ENCODE measurements at regions not wholly inside any gene's neighbourhood (a gene's known extent, or its start where the extent isn't known, plus 50 kb on each side); places are given as distances from the start of the nearest gene placed in this dataset.

DNA sequence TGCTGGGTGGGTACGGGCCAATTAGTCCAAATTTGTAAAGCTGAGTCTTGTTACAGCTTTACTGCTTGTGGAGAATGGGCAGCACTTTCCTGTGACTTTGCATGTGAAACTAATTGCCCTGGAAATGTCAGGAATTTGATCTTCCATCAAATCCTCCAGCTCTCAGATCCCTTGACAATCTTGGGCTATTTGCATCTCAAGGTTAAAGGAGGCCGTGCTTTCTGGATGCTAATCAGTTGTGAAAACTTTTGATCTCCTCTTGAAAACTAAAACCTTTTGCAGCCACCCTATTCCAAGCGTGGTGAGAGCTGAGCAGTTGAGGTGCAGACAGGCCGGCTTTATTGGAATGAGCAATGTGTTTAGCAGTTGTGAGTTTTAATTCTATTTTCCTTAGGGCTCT lies 68.0 kb upstream of the CLINT1 start:
- TF ChIP-seq EZH2 (IDR thresholded peaks at IDR 0.05; ENCODE audit: low read length, missing control alignments), result no peak
- TF ChIP-seq, protein P1, sequence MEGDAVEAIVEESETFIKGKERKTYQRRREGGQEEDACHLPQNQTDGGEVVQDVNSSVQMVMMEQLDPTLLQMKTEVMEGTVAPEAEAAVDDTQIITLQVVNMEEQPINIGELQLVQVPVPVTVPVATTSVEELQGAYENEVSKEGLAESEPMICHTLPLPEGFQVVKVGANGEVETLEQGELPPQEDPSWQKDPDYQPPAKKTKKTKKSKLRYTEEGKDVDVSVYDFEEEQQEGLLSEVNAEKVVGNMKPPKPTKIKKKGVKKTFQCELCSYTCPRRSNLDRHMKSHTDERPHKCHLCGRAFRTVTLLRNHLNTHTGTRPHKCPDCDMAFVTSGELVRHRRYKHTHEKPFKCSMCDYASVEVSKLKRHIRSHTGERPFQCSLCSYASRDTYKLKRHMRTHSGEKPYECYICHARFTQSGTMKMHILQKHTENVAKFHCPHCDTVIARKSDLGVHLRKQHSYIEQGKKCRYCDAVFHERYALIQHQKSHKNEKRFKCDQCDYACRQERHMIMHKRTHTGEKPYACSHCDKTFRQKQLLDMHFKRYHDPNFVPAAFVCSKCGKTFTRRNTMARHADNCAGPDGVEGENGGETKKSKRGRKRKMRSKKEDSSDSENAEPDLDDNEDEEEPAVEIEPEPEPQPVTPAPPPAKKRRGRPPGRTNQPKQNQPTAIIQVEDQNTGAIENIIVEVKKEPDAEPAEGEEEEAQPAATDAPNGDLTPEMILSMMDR (conservative IDR thresholded peaks at IDR 0.05 in 1 of 2, IDR thresholded peaks at IDR 0.05 in 1 of 2; ENCODE audit: low read depth in 1 of 2, low read length in 2 of 2), result no peak
- Histone ChIP-seq H3K4me1 (ENCODE audit: control insufficient read depth, extremely low read depth, insufficient read depth, low read length) (no peaks in the 10 kb centered on the region), H2AFZ (ENCODE audit: low read length) (no peak overlapping the region), H3K9me3 (ENCODE audit: control insufficient read depth, insufficient read depth, low read depth, low read length) (no peaks in the 10 kb centered on the region), H3K4me2 (ENCODE audit: extremely low read depth, insufficient read depth, low read length) (no peak overlapping the region), H3K9ac (ENCODE audit: insufficient read depth, low read length) (no peak overlapping the region), H3K4me3 (replicated peaks in 1 of 4; ENCODE audit: control extremely low read depth in 1 of 4, insufficient read depth in 1 of 4, low read depth in 3 of 4, low read length in 4 of 4) (no peak overlapping the region), H3K27ac (ENCODE audit: insufficient read depth, low read length) (no peak overlapping the region), H4K20me1 (ENCODE audit: control insufficient read depth, extremely low read depth, insufficient read depth, low read length) (no peaks in the 10 kb centered on the region), H3K27me3 (ENCODE audit: control insufficient read depth, insufficient read depth, low read length) (no peaks in the 10 kb centered on the region), H3K36me3 (ENCODE audit: control insufficient read depth, insufficient read depth, low read length) (no peaks in the 10 kb centered on the region), H3K79me2 (ENCODE audit: control insufficient read depth, insufficient read depth, low read length) (no peaks in the 10 kb centered on the region)
- DNase-seq (ENCODE audit: low read depth in 2 of 2), result no peak

DNA sequence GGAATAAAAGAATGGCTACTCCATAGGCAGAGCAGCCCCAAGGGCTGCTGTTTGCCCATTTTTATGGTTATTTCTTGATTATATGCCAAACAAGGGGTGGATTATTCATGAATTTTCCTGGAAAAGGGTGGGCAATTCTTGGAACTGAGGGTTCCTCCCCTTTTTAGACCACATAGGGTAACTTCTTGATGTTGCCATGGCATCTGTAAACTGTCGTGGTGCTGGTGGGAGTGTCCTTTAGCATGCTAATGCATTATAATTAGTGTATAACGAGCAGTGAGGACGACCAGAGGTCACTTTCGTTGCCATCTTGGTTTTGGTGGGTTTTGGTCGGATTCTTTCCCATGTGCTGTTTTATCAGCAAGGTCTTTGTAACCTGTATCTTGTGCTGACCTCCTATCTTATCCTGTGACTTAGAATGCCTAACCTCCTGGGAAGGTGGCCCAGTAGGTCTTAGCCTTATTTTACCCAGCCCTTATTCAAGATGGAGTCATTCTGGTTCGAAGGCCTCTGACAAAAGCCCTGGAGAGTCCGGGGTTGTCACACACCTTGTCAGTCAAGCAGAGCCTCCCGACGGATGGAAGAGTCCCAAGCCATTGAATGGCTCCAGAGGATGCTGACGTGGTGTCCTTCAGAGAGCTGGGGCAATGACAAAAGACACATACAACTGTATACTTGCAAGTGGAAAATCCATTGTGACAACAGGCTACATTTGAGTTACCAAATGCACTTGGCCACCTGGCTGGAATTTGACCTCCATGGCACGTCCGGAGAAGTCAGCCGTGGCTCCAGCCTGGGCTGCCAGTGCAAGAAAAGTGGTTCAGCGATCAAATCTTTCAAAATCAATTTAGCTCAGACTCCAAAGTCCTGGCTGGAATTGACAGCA lies 67.1 kb upstream of the CLINT1 start:
- TF ChIP-seq, protein P1 (conservative IDR thresholded peaks at IDR 0.05 in 1 of 2, IDR thresholded peaks at IDR 0.05 in 1 of 2; ENCODE audit: low read depth in 1 of 2, low read length in 2 of 2), result no peak
- TF ChIP-seq EZH2 (IDR thresholded peaks at IDR 0.05; ENCODE audit: low read length, missing control alignments), result no peak
- no peak overlapping the region for H3K4me2 ChIP-seq (ENCODE audit: extremely low read depth, insufficient read depth, low read length)
- no peak overlapping the region for H3K27ac ChIP-seq (ENCODE audit: insufficient read depth, low read length)
- no peaks in the 10 kb centered on the region for H3K36me3 ChIP-seq (ENCODE audit: control insufficient read depth, insufficient read depth, low read length)
- H3K9me3 ChIP-seq (ENCODE audit: control insufficient read depth, insufficient read depth, low read depth, low read length), result no peaks in the 10 kb centered on the region
- H3K9ac ChIP-seq (ENCODE audit: insufficient read depth, low read length), result no peak overlapping the region
- no peaks in the 10 kb centered on the region for H3K4me1 ChIP-seq (ENCODE audit: control insufficient read depth, extremely low read depth, insufficient read depth, low read length)
- no peak overlapping the region for H3K4me3 ChIP-seq (replicated peaks in 1 of 4; ENCODE audit: control extremely low read depth in 1 of 4, insufficient read depth in 1 of 4, low read depth in 3 of 4, low read length in 4 of 4)
- no peak overlapping the region for H2AFZ ChIP-seq (ENCODE audit: low read length)
- no peaks in the 10 kb centered on the region for H3K27me3 ChIP-seq (ENCODE audit: control insufficient read depth, insufficient read depth, low read length)
- DNase-seq (ENCODE audit: low read depth in 2 of 2), result no peak
- H4K20me1 ChIP-seq (ENCODE audit: control insufficient read depth, extremely low read depth, insufficient read depth, low read length), result no peaks in the 10 kb centered on the region
- H3K79me2 ChIP-seq (ENCODE audit: control insufficient read depth, insufficient read depth, low read length), result no peaks in the 10 kb centered on the region

DNA sequence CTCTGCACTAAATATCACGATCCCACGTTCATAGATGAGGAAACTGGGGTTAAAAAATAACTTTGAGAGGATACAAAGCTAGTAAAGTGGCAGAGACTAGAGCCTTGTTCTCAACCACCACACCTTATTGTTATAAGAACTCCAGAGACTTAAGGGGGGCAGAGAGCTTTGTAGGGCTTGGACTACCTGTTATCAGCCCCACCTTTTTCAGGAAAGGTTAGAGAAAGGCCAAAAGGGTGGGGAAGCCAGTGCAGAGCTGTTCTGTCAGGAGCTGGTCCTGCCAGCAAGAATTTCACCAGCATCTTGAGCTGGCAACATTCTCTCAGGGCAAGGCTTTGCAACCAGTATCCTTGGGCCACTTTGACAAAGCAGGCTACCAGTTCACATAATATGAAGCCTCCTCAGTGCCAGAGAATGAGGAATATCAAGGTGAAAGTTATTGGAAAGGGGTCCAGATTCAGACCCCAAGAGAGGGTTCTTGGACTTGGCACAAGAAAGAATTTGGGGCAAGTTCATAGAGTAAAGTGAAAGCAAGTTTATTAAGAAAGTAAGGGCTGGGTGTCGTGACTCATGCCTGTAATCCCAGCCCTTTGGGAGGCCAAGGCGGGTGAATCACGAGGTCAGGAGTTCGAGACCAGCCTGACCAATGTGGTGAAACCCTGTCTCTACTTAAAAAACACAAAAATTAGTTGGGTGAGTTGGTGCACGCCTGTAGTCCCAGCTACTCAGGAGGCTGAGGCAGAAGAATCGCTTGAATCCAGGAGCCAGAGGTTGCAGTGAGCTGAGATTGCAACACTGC lies 66.2 kb upstream of the CLINT1 start:
- H3K4me1 ChIP-seq (ENCODE audit: control insufficient read depth, extremely low read depth, insufficient read depth, low read length), result no peaks in the 10 kb centered on the region
- no peak overlapping the region for H3K4me2 ChIP-seq (ENCODE audit: extremely low read depth, insufficient read depth, low read length)
- no peaks in the 10 kb centered on the region for H3K36me3 ChIP-seq (ENCODE audit: control insufficient read depth, insufficient read depth, low read length)
- no peaks in the 10 kb centered on the region for H4K20me1 ChIP-seq (ENCODE audit: control insufficient read depth, extremely low read depth, insufficient read depth, low read length)
- H2AFZ ChIP-seq (ENCODE audit: low read length), result no peak overlapping the region
- no peak overlapping the region for H3K4me3 ChIP-seq (replicated peaks in 1 of 4; ENCODE audit: control extremely low read depth in 1 of 4, insufficient read depth in 1 of 4, low read depth in 3 of 4, low read length in 4 of 4)
- no peak overlapping the region for H3K27ac ChIP-seq (ENCODE audit: insufficient read depth, low read length)
- no peak for DNase-seq (ENCODE audit: low read depth in 2 of 2)
- TF ChIP-seq, protein P1 (conservative IDR thresholded peaks at IDR 0.05 in 1 of 2, IDR thresholded peaks at IDR 0.05 in 1 of 2; ENCODE audit: low read depth in 1 of 2, low read length in 2 of 2), result no peak
- no peak for TF ChIP-seq EZH2 (IDR thresholded peaks at IDR 0.05; ENCODE audit: low read length, missing control alignments)
- H3K79me2 ChIP-seq (ENCODE audit: control insufficient read depth, insufficient read depth, low read length), result no peaks in the 10 kb centered on the region
- H3K9ac ChIP-seq (ENCODE audit: insufficient read depth, low read length), result no peak overlapping the region
- no peaks in the 10 kb centered on the region for H3K9me3 ChIP-seq (ENCODE audit: control insufficient read depth, insufficient read depth, low read depth, low read length)
- H3K27me3 ChIP-seq (ENCODE audit: control insufficient read depth, insufficient read depth, low read length), result no peaks in the 10 kb centered on the region
